ENCODE measurements at regions not wholly inside any gene's neighbourhood (a gene's known extent, or its start where the extent isn't known, plus 50 kb on each side); places are given as distances from the start of the nearest gene placed in this dataset.

DNA sequence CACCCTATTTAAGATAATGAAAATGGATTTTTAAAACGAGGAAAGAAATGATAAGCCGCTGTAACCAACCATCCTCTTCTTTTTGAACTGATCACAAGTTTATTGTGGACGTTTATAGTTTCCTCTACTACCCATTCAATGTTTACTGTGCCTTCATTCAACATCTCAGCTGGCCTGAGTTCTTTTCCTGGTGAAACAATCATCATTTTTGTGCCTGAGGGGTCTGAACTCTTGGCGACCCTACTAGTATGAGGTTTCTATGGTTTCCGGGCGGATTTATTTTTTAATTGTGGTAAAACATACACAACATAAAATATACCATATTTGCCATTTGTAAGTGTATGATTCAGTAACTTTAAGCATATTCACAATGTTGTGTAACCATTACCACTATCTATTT lies 100.7 kb downstream of the SPRY1 start:
- no peak for DNase-seq (ENCODE audit: low read depth)

DNA sequence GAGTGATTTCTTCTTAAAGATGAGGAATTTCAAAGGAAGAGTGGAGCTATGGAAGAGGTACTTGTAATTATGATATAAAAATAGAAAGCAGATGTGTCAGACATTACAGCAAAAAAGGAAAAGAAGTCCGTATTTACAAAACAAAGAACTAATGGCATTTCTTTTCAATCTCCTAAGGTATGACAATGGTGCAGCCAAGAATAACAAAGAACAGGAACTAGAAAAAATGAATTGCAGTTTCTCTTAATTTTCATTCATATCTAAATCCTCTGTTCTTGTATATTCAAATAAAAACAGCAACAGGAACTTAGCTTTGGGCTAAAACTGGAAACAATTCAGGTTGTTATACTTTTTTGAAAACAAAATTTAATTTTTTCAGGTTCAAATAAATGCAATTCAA lies 105.1 kb downstream of the SPRY1 start:
- DNase-seq (ENCODE audit: low read depth), result no peak

DNA sequence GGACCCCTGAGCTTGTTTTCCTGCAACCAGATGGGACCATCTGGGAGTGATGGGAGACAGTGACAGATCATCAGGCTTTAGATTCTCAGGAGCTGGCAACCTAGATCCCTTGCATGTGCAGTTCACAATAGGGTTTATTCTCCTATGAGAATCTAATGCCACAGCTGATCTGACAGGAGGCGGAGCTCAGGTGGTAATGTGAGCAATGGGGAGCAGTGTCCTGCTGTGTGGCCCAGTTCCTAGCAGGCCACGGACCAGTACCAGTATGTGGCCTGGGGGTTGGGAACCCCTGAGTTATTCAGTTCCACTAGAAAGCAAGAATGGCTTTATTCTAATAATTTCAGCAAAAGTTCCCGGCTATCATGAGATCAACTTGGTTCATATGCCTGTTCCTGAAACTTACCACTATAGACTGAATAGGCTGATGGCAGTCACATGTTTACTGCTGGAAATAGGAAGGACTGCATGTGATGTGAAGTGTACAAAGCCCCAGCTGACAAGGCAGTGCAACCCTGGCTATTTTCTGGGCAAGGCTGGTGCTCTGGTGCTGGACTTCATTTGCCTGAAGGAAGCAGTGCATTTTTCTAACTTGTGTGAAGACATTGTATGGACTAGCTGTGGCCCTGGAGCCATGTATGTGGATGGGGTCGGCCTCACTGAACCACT lies 107.2 kb downstream of the SPRY1 start:
- DNase-seq (ENCODE audit: low read depth), result no peak

DNA sequence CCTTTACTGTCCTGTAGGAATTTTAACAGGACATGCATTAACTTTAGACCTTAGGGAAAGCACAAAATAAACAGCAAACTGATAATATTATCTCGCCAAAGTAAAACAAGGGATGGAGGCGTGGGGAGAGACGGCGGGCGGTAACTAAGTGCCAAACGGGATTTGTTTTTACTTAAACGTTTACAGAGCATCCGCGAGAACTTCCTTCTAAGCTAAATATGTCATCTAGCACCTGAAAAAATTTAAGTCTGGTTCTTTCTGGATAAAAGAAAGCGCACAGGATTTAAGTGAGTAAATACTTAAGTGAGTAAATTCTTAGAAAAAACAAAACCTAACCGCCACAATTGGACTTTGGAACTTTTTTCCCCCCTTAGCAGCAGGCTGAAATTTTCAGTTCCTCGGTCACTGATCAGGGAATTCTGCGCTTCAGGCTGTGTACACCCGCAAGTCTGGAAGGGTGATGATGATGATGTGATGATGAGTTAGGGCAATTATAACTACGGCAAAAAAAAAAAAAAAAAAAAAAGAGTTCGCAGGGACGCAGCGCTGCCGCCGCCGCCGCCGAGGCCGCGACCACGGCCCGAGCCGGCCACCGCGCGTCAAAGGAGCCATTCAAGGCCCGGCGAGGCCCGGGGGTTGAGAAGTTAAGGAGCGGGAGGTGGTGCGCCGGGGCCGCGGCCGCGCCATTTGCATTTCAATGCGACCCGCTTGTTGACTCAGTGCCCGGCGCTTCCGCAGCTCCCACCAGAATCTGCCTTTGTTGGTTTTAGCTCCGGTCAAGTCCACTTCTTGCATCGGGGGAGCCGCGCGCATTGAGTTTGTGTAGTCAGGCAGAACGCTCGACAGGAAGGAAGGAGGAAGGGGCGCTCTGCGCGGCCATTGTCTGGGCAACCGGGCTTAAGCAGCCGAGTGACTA lies 108.8 kb downstream of the SPRY1 start:
- no peak for DNase-seq (ENCODE audit: low read depth)

DNA sequence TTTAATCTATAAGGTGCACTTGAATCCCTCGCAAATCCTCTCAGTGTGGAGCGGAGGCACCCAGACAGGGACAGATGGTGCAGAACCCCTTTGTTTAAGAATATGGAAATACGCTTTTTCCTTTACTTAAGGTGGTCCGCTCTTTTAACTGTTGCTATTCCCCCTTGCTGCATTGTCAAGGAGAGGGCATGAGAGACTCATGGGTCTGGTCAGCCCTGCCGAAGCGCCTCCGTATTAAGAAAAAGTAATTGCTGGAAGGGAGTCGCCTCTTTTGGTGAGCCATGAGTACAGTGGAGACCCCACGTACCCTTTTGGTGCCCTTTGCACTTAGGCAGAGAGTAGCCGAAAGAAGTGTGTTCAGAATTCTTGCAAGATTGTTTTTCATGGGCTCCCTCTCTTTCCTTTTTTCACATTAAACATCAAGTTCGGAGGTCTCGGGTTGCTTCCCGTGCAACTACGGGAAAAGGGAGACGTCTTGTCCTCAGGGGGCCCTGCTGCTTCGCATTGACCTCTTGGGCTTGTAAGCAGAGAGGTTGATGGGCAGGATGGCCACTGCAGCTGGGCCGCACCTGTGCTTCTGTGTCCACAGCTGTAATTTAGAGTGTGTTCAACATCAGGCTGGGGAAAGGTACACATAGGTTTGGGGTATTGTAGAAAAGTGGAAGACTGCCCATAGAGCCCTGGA lies 109.6 kb downstream of the SPRY1 start:
- no peak for DNase-seq (ENCODE audit: low read depth)

DNA sequence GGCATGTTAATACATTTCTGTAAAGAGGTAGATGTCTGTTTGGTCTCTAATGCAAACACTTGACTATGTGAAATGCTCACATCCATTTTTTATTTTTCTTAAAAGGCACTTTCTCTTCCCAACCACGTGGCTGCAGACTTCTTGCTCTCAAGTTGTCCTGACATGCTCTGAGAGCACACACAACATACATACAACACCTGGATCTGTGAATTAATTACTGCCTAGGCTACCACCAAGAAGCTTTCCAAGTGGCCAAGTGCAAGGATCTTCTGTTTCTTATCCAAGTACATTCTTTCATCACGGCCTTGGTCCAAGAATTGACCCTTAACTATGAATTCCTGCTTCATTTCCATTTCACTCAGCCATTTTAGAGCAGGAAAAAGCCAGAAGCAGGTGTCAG lies 110.8 kb downstream of the SPRY1 start:
- DNase-seq (ENCODE audit: low read depth), result no peak

DNA sequence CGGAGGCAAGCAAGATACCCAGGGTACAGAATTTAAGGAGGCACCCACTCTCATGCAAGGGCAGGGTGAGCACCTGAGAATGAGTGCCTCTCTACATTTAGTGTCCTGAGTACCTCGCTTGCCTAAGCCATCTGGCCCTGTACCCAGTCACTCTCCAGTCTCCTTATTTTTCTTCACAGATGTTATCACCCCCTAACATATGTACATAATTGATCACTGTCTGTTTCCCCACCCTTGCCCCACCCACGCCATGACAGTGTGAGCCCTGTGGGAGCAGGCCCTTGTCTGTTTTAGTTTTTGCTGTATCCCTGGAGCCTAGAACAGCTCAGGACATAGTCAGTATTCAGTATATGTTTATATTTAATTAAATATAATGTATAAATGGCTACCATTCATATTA lies 113.6 kb downstream of the SPRY1 start:
- DNase-seq (ENCODE audit: low read depth), result no peak

DNA sequence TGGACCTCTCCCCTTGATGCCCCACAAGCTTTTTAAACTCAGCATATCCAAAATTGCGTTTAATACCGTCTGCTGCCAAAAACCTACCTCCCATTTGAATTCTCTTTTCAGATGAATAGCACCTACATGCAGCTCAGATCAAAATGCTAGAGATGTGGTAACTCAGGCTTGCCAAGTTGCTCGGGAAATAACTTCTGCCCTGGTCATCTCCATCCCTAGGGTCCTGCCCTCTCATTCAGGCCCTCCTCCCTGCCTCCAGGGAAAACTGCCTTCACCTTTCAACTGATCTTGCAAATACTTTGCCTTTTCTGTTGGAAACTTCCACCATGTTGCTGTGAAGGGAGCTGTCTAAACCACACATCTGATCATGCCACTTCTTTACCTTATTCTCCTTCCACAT lies 114.1 kb downstream of the SPRY1 start:
- DNase-seq (ENCODE audit: low read depth), result no peak

DNA sequence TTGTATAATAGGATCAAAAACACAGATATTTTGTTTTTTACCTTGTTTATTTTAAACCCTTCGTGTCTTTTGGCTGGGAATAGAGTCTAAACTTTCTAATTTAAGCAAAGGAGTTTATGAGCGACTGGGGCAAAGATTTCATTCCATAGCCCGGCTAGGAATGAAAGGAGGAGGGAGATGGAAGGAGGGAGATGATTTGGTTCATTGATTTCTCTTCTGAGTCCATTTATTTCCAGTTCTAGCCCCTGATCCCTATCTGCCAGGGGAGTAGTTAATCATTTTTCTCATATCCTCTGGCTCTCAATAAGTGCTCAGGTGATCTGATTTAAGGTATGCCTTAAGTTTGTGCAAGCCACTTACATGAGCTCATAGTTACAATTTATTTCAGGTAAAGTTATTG lies 120.0 kb downstream of the SPRY1 start:
- no peak for DNase-seq (ENCODE audit: low read depth)

DNA sequence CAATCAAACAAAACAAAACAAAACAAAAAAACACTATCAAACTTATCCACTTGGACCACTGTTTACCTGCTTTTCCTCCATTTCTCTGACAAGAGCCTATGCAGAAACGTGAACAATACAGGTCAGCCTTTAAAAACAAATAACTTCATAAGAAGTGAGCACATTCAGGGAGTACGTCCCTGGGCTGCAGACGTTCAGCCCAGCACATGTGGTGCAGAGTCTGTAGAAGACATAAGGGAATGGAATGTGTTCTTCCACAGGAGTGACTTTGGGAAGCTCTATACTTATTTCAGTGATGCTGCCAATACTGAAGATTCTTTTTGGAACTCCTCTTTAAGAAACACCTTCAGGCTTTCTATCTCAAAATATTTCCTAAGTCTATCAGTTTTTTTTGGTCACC lies 120.6 kb downstream of the SPRY1 start:
- no peak for DNase-seq (ENCODE audit: low read depth)

DNA sequence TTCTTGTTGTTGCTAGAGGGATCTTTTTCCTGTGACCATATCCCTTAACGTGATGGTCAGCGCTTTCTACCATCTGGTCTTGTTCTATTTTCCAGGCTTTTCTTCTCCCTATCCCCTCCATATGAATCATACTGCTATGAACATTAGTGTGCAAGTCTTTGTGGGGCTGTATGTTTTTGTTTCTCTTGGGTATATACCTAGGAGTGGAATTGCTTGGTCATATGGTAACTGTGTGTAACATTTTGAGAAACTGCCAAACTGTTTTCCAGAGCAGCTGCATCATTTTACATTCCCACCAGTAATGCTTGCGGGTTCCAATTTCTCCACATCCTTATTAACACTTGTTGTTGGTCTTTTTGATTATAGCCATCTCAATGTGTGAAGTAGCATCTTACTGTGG lies 121.4 kb downstream of the SPRY1 start:
- DNase-seq (ENCODE audit: low read depth), result no peak

DNA sequence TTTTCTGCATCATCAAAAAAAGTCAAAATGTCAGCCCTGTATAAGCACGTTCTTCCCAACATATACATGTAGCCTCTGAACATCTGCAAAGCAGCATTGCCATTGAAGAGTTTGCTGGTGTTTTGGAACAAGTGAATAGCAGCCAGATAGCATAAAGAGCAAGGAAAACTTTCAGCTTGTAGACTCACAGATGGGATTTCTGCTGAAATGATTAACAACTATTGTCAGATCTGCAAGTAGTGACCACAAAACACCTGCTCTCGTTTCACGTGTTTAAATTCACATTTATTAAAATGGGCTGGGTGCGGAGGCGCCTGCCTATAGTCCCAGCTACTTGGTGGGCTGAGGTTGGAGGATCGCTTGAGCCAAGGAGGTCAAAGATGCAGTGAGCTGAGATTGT lies 123.7 kb downstream of the SPRY1 start:
- DNase-seq (ENCODE audit: low read depth), result no peak

DNA sequence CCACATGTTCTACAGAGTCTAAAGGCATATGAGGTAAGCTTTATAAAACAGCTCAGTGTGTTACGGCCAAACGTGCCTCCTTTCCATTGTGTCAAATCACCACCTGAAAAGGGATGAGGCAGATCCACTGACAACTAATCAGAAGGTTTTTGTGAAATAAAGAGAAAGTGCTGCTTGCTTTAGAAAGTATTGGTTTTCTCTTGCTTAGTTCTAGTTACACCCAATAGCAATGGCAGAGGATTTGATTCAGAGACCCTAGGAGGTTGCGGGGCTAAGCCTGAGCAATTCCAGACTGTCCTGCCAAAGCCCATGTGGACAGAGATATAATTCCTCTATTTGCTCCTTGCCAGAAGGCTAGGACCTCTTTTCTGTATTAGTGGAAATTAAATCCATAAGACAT lies 125.5 kb downstream of the SPRY1 start:
- DNase-seq (ENCODE audit: low read depth), result no peak

DNA sequence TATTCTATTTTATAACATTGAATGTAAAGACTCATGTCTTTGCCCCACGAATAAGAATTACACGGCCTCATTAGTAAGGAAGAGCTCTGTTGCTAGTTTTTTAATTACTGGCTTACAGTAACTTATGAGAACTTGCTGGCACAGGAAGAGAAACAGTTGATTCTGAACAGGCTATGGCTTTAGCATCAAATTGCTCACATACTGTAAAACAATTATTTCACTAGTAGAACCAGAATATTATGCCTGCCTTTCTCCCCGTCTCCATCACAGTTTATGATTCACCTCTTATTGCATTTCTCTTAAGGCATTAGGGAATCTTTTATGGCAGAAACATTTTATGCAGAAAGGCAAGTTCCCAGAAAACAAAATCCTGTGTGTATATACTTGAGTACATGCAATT lies 126.1 kb downstream of the SPRY1 start:
- DNase-seq (ENCODE audit: low read depth), result no peak

DNA sequence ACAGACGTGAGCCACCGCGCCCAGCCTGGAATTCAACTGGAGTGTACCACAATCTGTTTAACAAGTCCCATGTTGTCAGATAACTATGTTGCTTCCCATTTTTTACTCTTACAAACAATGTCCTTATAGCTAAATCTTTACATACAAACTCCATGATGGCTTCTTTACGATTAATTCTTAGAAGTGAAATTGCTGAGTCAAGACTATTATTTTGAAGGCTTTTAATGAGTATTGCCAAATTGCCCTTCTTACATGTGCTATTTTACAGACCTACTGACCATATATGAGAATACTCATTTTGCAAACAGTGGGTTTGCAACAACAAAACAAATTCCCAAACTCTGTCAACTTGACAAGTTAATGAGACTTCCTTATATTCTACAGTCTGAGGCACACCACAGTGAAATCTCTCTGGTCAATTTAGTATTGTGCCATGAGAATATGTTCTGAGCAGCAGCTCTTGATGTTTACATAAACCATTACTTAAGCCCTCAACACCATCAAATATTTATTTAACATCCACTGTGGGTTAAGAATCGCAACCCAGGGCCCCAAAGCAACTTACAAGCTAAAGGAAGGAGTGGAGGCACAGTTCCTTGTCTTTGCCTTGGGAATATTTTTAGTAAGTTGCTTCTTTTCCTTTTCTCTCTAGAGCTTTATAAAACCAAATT lies 128.5 kb downstream of the SPRY1 start:
- no peak for DNase-seq (ENCODE audit: low read depth)

DNA sequence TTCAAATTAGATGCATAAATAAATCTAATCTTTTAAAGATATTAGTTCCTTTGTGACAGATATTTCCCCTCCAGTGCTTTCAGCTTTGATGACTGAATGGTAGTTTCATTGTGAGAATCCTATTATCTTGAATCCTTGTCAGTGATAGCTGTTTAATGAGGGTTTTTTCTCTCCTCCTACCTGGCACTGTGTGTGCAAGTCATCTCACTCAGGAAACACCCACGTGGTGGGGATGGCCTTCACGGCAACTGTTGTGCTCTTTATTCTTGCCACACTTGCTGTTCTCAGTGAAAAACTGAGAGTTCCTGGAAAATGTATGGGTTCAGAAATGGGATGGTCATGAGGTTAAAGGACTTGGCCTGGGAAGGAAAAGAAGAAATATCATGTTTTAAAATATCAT lies 129.9 kb downstream of the SPRY1 start:
- no peak for DNase-seq (ENCODE audit: low read depth)

DNA sequence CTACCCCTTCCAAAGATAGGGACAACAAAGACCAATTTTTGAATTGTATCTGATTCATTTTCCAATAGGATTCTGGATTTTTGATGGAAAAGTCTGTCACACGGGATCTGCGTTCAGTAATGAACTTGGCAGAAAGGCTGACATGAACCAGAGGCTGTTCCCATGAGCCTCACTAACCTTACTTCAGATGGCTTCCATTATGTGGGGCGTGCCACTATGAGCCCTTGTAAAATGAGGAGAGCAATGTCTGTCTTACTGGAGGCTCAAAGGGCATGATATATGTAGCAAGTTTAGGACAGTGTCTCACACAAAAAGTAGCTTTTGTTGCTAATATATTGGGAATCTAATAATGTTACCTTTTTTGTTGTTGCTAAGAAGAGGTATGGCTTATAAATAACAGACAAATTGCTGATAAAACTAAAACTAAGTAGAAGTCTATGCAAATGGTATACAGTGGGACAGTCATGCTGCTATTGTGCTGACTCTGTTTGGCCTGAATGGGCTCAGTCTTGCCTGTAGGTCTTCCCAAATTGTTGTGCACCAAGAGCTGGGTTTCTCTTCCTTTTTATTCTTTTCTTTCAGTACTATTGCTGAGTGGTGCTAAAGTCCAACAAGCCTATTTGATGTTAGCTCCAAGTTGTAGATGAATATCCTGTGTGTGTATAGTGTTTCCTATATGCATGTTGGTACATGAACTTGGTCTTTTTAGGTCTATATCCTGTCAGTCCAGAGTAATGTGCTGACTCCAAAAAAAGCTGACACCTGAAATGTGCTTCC lies 132.1 kb downstream of the SPRY1 start:
- DNase-seq (ENCODE audit: low read depth), result no peak

DNA sequence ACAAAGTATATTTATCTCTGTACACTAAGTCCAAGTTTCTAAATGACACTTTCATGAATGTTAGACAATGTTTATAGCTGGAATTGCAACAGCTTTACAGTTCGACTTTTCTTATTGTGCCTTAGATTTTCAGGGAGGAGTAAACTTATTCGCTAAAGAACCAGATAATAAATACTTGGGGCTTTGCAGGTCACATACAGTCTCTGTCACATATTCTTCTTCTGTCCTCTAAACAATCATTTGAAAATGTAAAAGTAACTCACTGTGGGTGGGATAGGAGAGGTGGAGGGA lies 132.6 kb downstream of the SPRY1 start:
- no peak for DNase-seq (ENCODE audit: low read depth)

DNA sequence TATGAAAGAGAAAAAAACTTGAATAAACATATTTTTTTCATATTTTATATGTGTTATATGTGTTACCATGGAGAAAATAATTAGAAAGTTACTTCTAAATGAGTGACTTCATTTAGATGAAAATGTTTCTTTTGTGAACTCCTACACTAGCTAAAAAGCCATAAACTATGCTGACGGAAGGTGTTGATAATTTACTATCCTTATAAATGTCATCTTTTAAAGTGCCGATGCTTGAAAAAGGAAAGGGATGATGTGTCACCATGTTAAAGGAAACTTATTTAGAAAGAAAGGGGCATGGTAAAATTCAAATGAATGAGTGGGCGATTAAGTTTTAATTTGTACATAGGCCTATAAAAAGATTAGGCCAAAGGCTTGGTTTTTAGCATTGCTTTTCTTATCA lies 133.8 kb downstream of the SPRY1 start:
- DNase-seq (ENCODE audit: low read depth), result no peak

DNA sequence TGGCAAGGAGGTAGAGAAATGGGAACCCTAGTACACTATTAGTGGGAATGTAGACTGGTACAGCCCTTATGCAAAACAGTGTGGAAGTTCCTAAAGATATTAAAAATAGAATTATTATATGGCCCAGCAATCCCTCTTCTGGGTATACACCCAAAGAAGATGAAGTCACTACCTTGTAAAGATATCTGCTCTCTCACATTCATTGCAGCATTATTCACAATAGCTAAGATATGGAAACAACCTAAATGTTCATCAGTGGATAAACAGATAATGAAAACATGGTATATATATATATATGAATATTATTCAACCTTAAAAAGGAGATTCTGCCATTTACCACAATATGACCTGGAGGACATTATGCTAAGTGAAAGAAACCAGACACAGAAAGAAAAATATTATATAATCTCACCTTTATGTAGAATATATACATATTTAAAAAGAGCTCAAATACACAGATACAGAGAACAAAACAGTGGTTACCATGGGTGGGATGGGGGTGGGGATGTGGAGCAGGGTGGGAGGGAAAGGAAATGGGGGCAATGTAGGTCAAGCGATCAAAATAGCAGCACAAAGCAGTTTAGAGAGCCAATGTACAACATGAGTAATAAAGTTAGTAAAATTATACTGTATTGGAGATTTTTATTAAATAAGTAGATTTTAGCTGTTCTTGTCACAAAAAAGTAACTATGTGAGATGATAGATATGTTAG lies 138.6 kb downstream of the SPRY1 start:
- DNase-seq (ENCODE audit: low read depth), result no peak

DNA sequence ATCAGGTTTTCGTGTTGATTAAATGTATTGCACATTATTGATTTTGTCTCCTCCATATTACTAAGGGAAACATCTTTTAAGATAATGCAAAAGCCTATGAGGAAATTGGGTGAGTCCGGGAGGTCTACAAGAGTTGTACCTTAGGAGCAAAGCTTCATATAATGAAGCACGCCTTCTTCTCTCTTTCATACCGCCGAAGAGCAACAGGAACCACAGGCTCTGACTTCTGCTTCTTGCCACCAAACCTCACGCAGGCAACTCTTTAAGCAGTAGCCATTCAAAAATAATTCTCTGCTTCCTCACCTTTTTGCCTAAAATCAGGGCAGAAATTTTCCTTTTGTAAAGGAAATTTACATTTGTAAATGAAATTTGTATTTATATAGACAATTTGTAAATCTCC lies 139.6 kb downstream of the SPRY1 start:
- no peak for DNase-seq (ENCODE audit: low read depth)

All from CMK (cell line).